ENCODE measurements at regions not wholly inside any gene's neighbourhood (a gene's known extent, or its start where the extent isn't known, plus 50 kb on each side); places are given as distances from the start of the nearest gene placed in this dataset.

DNA sequence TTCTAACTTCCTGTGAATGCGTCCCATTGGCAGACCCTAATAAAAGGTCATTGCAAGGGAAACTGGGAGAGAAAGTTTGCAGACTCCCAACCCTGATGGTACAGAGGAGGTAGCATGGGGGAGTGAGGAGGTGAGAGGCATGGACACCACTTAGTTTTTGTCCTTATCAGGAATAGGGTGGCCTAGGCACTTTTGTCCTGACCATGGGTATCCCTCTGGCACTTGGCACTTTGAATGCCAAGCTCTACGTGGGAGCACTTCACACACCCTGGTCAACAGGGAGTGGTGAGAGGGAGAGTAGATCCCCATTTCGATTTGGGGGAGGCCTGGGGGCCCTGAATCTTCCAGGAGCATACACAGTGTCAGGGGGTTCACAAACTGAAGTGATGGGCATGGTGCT is 75.6 kb upstream of the SH3PXD2B start:
- TF ChIP-seq, protein P1, sequence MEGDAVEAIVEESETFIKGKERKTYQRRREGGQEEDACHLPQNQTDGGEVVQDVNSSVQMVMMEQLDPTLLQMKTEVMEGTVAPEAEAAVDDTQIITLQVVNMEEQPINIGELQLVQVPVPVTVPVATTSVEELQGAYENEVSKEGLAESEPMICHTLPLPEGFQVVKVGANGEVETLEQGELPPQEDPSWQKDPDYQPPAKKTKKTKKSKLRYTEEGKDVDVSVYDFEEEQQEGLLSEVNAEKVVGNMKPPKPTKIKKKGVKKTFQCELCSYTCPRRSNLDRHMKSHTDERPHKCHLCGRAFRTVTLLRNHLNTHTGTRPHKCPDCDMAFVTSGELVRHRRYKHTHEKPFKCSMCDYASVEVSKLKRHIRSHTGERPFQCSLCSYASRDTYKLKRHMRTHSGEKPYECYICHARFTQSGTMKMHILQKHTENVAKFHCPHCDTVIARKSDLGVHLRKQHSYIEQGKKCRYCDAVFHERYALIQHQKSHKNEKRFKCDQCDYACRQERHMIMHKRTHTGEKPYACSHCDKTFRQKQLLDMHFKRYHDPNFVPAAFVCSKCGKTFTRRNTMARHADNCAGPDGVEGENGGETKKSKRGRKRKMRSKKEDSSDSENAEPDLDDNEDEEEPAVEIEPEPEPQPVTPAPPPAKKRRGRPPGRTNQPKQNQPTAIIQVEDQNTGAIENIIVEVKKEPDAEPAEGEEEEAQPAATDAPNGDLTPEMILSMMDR (IDR thresholded peaks at IDR 0.05; ENCODE audit: low read depth, low read length): no peak
- TF ChIP-seq EZH2phosphoT487 (IDR thresholded peaks at IDR 0.05; ENCODE audit: low read depth): no peak
